ENCODE measurements at regions not wholly inside any gene's neighbourhood (a gene's known extent, or its start where the extent isn't known, plus 50 kb on each side); places are given as distances from the start of the nearest gene placed in this dataset.

DNA sequence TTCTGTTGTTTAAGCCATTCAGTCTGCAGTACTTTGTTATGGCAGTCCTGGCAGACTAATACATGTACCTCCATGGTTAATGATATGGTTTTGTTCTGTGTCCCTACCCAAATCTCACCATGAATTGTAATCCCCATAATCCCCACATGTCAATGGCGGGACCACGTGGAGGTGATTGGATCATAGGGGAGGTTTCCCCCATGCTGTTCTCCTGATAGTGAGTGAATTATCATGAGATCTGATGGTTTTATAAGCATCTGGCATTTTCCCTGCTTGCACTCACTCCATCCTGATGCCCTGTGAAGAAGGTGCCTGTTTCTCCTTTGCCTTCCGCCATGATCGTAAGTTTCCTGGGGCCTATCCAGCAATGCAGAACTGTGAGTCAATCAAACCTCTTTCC lies 57.5 kb upstream of the NT5E start:
- no peak overlapping the region for H3K4me2 ChIP-seq (ENCODE audit: unreplicated experiment)
- H3K9ac ChIP-seq: no peak overlapping the region
- H3K4me3 ChIP-seq: no peak overlapping the region
- no peaks in the 10 kb centered on the region for H3K27me3 ChIP-seq (replicated peaks; ENCODE audit: insufficient read depth)
- H3F3A ChIP-seq (ENCODE audit: insufficient read depth): no peaks in the 10 kb centered on the region
- H3K9me3 ChIP-seq (ENCODE audit: low read depth): no peaks in the 10 kb centered on the region
- H3K9me2 ChIP-seq (ENCODE audit: insufficient read depth): no peaks in the 10 kb centered on the region
- in situ Hi-C loops (cut with MboI): no loop called here
- H4K20me1 ChIP-seq (ENCODE audit: insufficient read depth): no peaks in the 10 kb centered on the region
- H3K79me2 ChIP-seq (ENCODE audit: insufficient read depth): no peaks in the 10 kb centered on the region
- 84% methylated on average over 4 of the region's 4 CpGs for WGBS, 2 experiments (ENCODE audit: low coverage in 1 of 2, low lambda C conversion rate in 2 of 2, missing lambda C conversion rate in 2 of 2)
- TF ChIP-seq EZH2 (IDR thresholded peaks at IDR 0.05; ENCODE audit: insufficient read depth, poor library complexity, severe bottlenecking): no peak
- no peak for TF ChIP-seq EZH2phosphoT487 (IDR thresholded peaks at IDR 0.05; ENCODE audit: insufficient read depth, low read depth)
- no peak for DNase-seq
- H2AFZ ChIP-seq: no peak overlapping the region
- no peak overlapping the region for H3K27ac ChIP-seq
- peaks cover 20% of the 10 kb centered on the region for H3K4me1 ChIP-seq (ENCODE audit: insufficient read depth)
- no peaks in the 10 kb centered on the region for H3K36me3 ChIP-seq (ENCODE audit: low read depth)

DNA sequence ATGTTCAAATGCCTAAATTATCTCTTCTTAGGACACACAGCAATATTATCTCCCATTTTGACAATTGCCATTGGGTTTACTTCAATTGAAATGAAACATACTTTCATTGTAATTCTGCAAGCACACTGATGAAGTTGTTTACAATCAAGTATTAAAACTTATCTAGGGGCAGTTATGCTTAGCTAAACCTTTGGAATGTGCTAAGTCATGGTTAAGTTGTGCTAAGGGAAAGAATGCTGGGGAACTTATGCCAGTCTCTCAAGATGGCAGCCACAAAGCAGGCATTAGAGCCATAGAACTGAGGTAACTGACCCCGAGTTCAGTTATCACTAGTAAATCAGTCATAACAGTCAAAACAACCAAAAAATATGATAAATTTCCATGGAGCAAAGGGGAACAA lies 59.1 kb upstream of the NT5E start:
- Histone ChIP-seq H3K4me1 (ENCODE audit: insufficient read depth) (peaks cover 20% of the 10 kb centered on the region), H3K4me3 (no peak overlapping the region), H3K27ac (no peak overlapping the region), H3K27me3 (replicated peaks; ENCODE audit: insufficient read depth) (no peaks in the 10 kb centered on the region), H2AFZ (peak overlapping the region; percentile 29), H3K79me2 (ENCODE audit: insufficient read depth) (no peaks in the 10 kb centered on the region), H3K36me3 (ENCODE audit: low read depth) (no peaks in the 10 kb centered on the region), H3K9me3 (ENCODE audit: low read depth) (no peaks in the 10 kb centered on the region), H3K9ac (no peak overlapping the region), H3F3A (ENCODE audit: insufficient read depth) (no peaks in the 10 kb centered on the region), H4K20me1 (ENCODE audit: insufficient read depth) (no peaks in the 10 kb centered on the region), H3K9me2 (ENCODE audit: insufficient read depth) (no peaks in the 10 kb centered on the region), H3K4me2 (ENCODE audit: unreplicated experiment) (peak overlapping the region; percentile 53)
- peak; percentile 47 for DNase-seq
- no peak for TF ChIP-seq EZH2phosphoT487 (IDR thresholded peaks at IDR 0.05; ENCODE audit: insufficient read depth, low read depth)
- in situ Hi-C loops (cut with MboI): no loop called here
- WGBS, 2 experiments (ENCODE audit: low coverage in 1 of 2, low lambda C conversion rate in 2 of 2, missing lambda C conversion rate in 2 of 2): 94 to 100% methylated on average over 1 of the region's 1 CpG

DNA sequence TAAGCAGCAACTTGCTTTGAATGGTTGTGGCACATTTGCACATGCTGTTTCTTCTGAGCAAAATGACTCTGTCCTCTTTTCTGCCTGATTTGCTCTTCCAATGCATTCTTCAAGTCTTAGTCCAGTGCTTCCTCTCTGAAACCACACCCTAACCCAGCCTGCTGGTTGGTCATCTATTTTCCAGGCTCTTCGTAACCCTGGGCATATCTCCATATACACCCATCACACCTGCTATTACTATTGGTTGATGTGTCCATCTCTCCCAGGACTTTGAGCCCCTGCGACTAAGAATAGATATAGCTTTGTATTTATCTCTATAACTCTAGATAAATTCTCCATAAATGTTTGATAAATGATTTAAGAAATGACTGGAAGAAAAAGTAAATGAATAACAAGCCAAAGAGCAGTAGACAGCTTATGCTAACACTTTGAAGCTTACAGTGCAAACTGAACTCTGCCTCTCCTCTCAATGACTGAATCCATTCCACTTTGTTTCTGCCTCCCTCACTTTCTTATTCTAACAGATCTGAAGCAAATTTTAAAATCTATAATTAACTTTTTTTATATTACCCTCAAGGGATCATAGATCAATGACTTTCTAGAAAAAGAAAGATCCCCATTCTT lies 59.7 kb upstream of the NT5E start:
- H3K4me2 ChIP-seq (ENCODE audit: unreplicated experiment): no peak overlapping the region
- no peaks in the 10 kb centered on the region for H3K36me3 ChIP-seq (ENCODE audit: low read depth)
- H3K9ac ChIP-seq: no peak overlapping the region
- H3K4me3 ChIP-seq: no peak overlapping the region
- no peaks in the 10 kb centered on the region for H4K20me1 ChIP-seq (ENCODE audit: insufficient read depth)
- H3K9me2 ChIP-seq (ENCODE audit: insufficient read depth): no peaks in the 10 kb centered on the region
- in situ Hi-C loops (cut with MboI): no loop called here
- H3K27ac ChIP-seq: no peak overlapping the region
- H3K4me1 ChIP-seq (ENCODE audit: insufficient read depth): peaks cover 17% of the 10 kb centered on the region
- no peak for TF ChIP-seq EZH2phosphoT487 (IDR thresholded peaks at IDR 0.05; ENCODE audit: insufficient read depth, low read depth)
- TF ChIP-seq EZH2 (IDR thresholded peaks at IDR 0.05; ENCODE audit: insufficient read depth, poor library complexity, severe bottlenecking): no peak
- no peaks in the 10 kb centered on the region for H3K27me3 ChIP-seq (replicated peaks; ENCODE audit: insufficient read depth)
- no peaks in the 10 kb centered on the region for H3K9me3 ChIP-seq (ENCODE audit: low read depth)
- no peaks in the 10 kb centered on the region for H3K79me2 ChIP-seq (ENCODE audit: insufficient read depth)
- WGBS, 2 experiments (ENCODE audit: low coverage in 1 of 2, low lambda C conversion rate in 2 of 2, missing lambda C conversion rate in 2 of 2): 65 to 73% methylated on average over 2 of the region's 2 CpGs
- H3F3A ChIP-seq (ENCODE audit: insufficient read depth): no peaks in the 10 kb centered on the region
- DNase-seq: peak; percentile 53
- H2AFZ ChIP-seq: peak overlapping the region; percentile 48

DNA sequence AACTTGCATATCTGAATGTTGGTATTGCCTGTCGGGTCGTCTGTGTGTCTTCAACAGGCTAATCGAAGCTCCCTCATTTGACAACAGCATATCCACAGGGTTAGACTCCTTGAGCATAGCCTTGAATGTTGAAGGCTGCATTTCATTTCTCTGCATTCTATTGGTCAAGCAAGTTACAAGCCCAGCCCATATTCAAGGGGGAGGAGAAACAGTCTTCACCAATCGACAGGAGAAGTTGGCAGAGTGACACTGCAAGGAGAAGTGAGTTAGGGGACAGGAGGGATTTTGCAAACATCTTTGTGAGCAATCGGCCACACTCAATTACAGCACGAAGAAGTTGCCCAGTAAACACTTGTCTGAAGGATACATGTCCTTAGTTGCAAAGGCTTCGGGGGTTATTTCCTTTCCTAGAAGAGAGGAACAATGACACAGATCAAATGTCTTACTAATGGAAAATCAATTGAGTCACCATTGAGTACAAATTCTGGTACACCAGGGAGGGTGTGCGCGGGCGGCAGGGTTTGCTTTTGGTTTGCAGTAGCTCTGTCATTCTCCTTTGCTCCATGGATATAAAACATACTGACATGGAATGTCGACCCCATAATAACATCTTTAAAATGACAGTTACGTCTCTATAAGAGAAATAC lies 60.6 kb upstream of the NT5E start:
- in situ Hi-C loops (cut with MboI): no loop called here
- Histone ChIP-seq H3F3A (ENCODE audit: insufficient read depth) (no peaks in the 10 kb centered on the region), H3K9me2 (ENCODE audit: insufficient read depth) (no peaks in the 10 kb centered on the region), H3K27ac (no peak overlapping the region), H3K79me2 (ENCODE audit: insufficient read depth) (no peaks in the 10 kb centered on the region), H3K4me3 (no peak overlapping the region), H4K20me1 (ENCODE audit: insufficient read depth) (no peaks in the 10 kb centered on the region), H3K9ac (no peak overlapping the region), H3K36me3 (ENCODE audit: low read depth) (no peaks in the 10 kb centered on the region), H3K27me3 (replicated peaks; ENCODE audit: insufficient read depth) (no peaks in the 10 kb centered on the region), H3K4me1 (ENCODE audit: insufficient read depth) (peaks cover 15% of the 10 kb centered on the region), H2AFZ (no peak overlapping the region), H3K4me2 (ENCODE audit: unreplicated experiment) (no peak overlapping the region), H3K9me3 (ENCODE audit: low read depth) (no peaks in the 10 kb centered on the region)
- 95 to 96% methylated on average over 12 of the region's 12 CpGs for WGBS, 2 experiments (ENCODE audit: low coverage in 1 of 2, low lambda C conversion rate in 2 of 2, missing lambda C conversion rate in 2 of 2)
- TF ChIP-seq EZH2 (IDR thresholded peaks at IDR 0.05; ENCODE audit: insufficient read depth, poor library complexity, severe bottlenecking) (no peak), EZH2phosphoT487 (IDR thresholded peaks at IDR 0.05; ENCODE audit: insufficient read depth, low read depth) (no peak)
- DNase-seq: no peak
